ENCODE measurements at regions not wholly inside any gene's neighbourhood (a gene's known extent, or its start where the extent isn't known, plus 50 kb on each side); places are given as distances from the start of the nearest gene placed in this dataset.
"Not testable (repeated sequence)": the region's sequence is repeated elsewhere in the genome, so short reads cannot be mapped to it uniquely, and the experiment has no call there.

- not testable (repeated sequence) for TF ChIP-seq CTCF, POLR2A (IDR thresholded peaks at IDR 0.05)
Observed at GRCh38 chr16:21367733-21368421, 89.8 kb upstream of the CRYM start.
